ENCODE measurements at regions not wholly inside any gene's neighbourhood (a gene's known extent, or its start where the extent isn't known, plus 50 kb on each side); places are given as distances from the start of the nearest gene placed in this dataset.

DNA sequence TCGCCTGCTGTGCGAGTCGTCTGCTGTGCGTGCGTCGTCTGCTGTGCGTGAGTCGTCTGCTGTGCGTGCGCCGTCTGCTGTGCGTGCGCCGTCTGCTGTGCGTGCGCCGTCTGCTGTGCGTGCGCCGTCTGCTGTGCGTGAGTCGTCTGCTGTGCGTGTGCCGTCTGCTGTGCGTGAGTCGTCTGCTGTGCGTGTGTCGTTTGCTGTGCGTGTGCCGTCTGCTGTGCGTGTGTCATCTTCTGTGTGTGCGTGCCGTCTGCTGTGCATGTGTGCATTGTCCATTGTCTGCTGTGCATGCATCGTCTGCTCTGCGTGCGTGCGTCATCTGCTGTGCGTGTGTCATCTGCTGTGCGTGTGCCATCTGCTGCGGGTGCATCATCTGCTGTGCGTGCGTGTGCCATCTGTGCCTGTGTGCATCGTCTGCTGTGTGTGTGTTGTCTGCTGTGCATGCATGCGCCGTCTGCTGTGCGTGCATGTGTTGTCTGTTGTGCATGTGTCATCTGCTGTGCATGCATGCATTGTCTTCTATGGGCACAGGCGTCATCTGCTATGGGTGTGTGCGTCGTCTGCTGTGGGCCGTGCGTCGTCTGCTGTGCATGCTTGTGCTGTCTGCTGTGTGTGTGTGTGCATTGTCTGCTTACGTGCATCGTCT lies 68.6 kb upstream of the IRX4 start:
- Histone ChIP-seq H3K9me3 (ENCODE audit: control insufficient read depth, low read length) (no peaks in the 10 kb centered on the region), H3K36me3 (ENCODE audit: control insufficient read depth, insufficient read depth, low read length) (no peaks in the 10 kb centered on the region), H3K4me3 (ENCODE audit: extremely low read depth, insufficient read depth, low read length, poor library complexity, severe bottlenecking) (no peak overlapping the region), H3K4me1 (ENCODE audit: control insufficient read depth, insufficient read depth, low read length, poor library complexity, severe bottlenecking) (peaks cover 7% of the 10 kb centered on the region), H3K27ac (ENCODE audit: low read depth, low read length, severe bottlenecking) (no peak overlapping the region)
- 92 to 96% methylated on average over 27 to 39 of the region's 54 CpGs for WGBS, 2 experiments (ENCODE audit: insufficient coverage in 2 of 2)

DNA sequence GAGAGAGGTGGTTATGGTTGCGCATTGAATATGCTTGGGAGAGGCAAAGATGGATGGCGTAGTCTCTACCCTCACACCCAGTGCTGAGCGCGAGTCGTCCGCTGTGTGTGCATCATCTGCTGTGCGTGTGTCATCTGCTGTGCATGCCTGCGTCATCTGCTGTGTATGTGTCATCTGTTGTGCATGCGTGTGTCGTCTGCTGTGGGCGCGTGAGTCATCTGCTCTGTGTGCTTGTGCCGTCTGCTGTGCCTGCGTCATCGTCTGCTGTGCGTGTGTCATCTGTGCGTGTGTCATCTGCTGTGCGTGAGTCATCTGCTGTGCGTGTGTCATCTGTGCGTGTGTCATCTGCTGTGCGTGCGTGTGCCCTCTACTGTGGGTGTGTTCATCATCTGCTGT lies 68.0 kb upstream of the IRX4 start:
- Histone ChIP-seq H3K36me3 (ENCODE audit: control insufficient read depth, insufficient read depth, low read length) (no peaks in the 10 kb centered on the region), H3K4me3 (ENCODE audit: extremely low read depth, insufficient read depth, low read length, poor library complexity, severe bottlenecking) (no peak overlapping the region), H3K4me1 (ENCODE audit: control insufficient read depth, insufficient read depth, low read length, poor library complexity, severe bottlenecking) (peaks cover 7% of the 10 kb centered on the region), H3K27ac (ENCODE audit: low read depth, low read length, severe bottlenecking) (no peak overlapping the region), H3K9me3 (ENCODE audit: control insufficient read depth, low read length) (no peaks in the 10 kb centered on the region)
- 89 to 95% methylated on average over 16 to 21 of the region's 22 CpGs for WGBS, 2 experiments (ENCODE audit: insufficient coverage in 2 of 2)

GRCh38 chr5:1950096-1950707 lies 67.5 kb upstream of the IRX4 start:
- 89 to 94% methylated on average over 18 to 23 of the region's 32 CpGs for WGBS, 2 experiments (ENCODE audit: insufficient coverage in 2 of 2)
- no peaks in the 10 kb centered on the region for H3K9me3 ChIP-seq (ENCODE audit: control insufficient read depth, low read length)
- H3K4me1 ChIP-seq (ENCODE audit: control insufficient read depth, insufficient read depth, low read length, poor library complexity, severe bottlenecking) = peaks cover 7% of the 10 kb centered on the region
- H3K36me3 ChIP-seq (ENCODE audit: control insufficient read depth, insufficient read depth, low read length) = no peaks in the 10 kb centered on the region
- H3K27ac ChIP-seq (ENCODE audit: low read depth, low read length, severe bottlenecking) = no peak overlapping the region
- no peak overlapping the region for H3K4me3 ChIP-seq (ENCODE audit: extremely low read depth, insufficient read depth, low read length, poor library complexity, severe bottlenecking)

DNA sequence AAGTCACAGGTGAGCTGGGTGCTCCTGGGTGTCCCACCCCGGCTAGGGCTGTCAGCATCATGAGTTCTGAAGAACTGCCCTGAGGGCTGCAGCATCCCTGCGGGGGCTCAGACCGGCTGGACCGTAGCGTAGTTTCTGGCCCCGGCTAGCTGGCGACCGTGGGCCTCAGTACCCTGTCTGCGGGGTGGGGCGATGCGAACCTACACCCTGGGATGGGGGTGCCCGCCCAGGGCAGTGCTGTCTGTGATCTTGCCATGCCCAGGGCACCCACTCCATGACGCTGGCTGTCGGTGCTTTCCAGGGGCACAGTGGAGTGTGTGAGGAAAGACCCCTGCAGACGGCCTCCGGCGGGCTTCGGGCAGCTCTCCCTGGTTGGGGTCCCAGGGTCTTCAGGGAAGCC lies 66.5 kb upstream of the IRX4 start:
- H3K4me1 ChIP-seq (ENCODE audit: control insufficient read depth, insufficient read depth, low read length, poor library complexity, severe bottlenecking) = peaks cover 7% of the 10 kb centered on the region
- H3K9me3 ChIP-seq (ENCODE audit: control insufficient read depth, low read length) = no peaks in the 10 kb centered on the region
- H3K4me3 ChIP-seq (ENCODE audit: extremely low read depth, insufficient read depth, low read length, poor library complexity, severe bottlenecking) = no peak overlapping the region
- 91 to 92% methylated on average over 17 to 18 of the region's 18 CpGs for WGBS, 2 experiments (ENCODE audit: insufficient coverage in 2 of 2)
- H3K36me3 ChIP-seq (ENCODE audit: control insufficient read depth, insufficient read depth, low read length) = no peaks in the 10 kb centered on the region
- no peak overlapping the region for H3K27ac ChIP-seq (ENCODE audit: low read depth, low read length, severe bottlenecking)

GRCh38 chr5:1948663-1949191 lies 66.0 kb upstream of the IRX4 start:
- peaks cover 7% of the 10 kb centered on the region for H3K4me1 ChIP-seq (ENCODE audit: control insufficient read depth, insufficient read depth, low read length, poor library complexity, severe bottlenecking)
- no peak overlapping the region for H3K27ac ChIP-seq (ENCODE audit: low read depth, low read length, severe bottlenecking)
- H3K4me3 ChIP-seq (ENCODE audit: extremely low read depth, insufficient read depth, low read length, poor library complexity, severe bottlenecking) = no peak overlapping the region
- H3K9me3 ChIP-seq (ENCODE audit: control insufficient read depth, low read length) = no peaks in the 10 kb centered on the region
- H3K36me3 ChIP-seq (ENCODE audit: control insufficient read depth, insufficient read depth, low read length) = no peaks in the 10 kb centered on the region
- whole genome bisulfite sequencing, 2 experiments (ENCODE audit: insufficient coverage in 2 of 2) = 87 to 89% methylated on average over 25 to 26 of the region's 26 CpGs

- Histone ChIP-seq H3K9me3 (ENCODE audit: control insufficient read depth, low read length) (no peaks in the 10 kb centered on the region), H3K4me1 (ENCODE audit: control insufficient read depth, insufficient read depth, low read length, poor library complexity, severe bottlenecking) (peaks cover 7% of the 10 kb centered on the region), H3K4me3 (ENCODE audit: extremely low read depth, insufficient read depth, low read length, poor library complexity, severe bottlenecking) (no peak overlapping the region), H3K36me3 (ENCODE audit: control insufficient read depth, insufficient read depth, low read length) (no peaks in the 10 kb centered on the region), H3K27ac (ENCODE audit: low read depth, low read length, severe bottlenecking) (no peak overlapping the region)
- WGBS, 2 experiments (ENCODE audit: insufficient coverage in 2 of 2) = 74 to 86% methylated on average over 7 to 8 of the region's 10 CpGs
Measured at GRCh38 chr5:1948111-1948510, 65.4 kb upstream of the IRX4 start.

DNA sequence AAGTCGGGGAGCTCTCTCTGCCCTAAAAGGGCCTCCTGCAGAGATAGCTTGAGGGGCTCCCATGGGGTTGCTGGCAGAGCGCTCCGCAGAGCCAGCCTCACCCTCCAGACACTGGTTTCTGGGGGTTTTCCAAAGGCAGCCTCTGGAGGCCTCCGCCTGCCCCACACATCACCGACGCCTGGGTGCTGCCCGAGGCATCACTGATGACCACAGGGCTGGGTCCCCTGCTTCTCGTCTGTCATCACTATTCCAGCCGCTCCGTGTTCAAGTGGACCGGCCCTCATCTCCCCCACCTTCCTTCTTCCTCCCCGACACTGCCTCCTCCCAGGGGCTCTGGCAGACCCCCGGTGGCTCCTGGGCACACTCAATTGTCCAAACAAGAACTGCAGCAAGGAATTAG lies 64.1 kb upstream of the IRX4 start:
- H3K36me3 ChIP-seq (ENCODE audit: control insufficient read depth, insufficient read depth, low read length) = no peaks in the 10 kb centered on the region
- 76 to 77% methylated on average over 11 to 13 of the region's 13 CpGs for WGBS, 2 experiments (ENCODE audit: insufficient coverage in 2 of 2)
- H3K9me3 ChIP-seq (ENCODE audit: control insufficient read depth, low read length) = no peaks in the 10 kb centered on the region
- no peaks in the 10 kb centered on the region for H3K4me1 ChIP-seq (ENCODE audit: control insufficient read depth, insufficient read depth, low read length, poor library complexity, severe bottlenecking)
- H3K27ac ChIP-seq (ENCODE audit: low read depth, low read length, severe bottlenecking) = no peak overlapping the region
- H3K4me3 ChIP-seq (ENCODE audit: extremely low read depth, insufficient read depth, low read length, poor library complexity, severe bottlenecking) = no peak overlapping the region

DNA sequence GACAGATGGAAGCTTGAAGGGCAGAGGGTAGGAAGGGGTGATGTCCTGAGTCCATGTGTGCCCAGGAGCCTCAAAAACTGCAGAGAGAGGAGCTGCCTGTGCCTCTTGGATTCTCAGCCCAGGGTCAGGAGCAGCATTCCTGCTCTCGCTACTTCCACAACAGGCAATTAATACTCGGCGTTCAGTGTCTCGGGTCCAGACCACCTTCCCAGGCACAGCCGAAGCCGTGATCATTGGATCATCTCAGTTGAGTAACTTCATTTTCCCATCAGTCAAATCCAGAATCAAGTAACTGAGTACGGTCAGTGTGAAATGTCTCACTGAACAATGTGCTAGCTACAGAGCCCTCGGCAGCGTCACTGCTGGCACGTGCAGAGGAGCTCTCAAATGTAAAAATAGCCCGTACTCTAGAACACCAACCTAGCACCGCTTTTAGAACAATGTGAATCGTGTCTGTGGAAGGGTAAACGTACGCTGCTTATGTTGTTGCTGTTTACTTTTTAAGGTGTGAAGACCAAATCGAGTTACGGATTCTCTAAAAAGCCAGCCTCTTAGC lies 63.5 kb upstream of the IRX4 start:
- WGBS, 2 experiments (ENCODE audit: insufficient coverage in 2 of 2) = 91 to 96% methylated on average over 16 to 17 of the region's 17 CpGs
- no peaks in the 10 kb centered on the region for H3K9me3 ChIP-seq (ENCODE audit: control insufficient read depth, low read length)

GRCh38 chr5:1945606-1946005 lies 62.9 kb upstream of the IRX4 start:
- Histone ChIP-seq H3K36me3 (ENCODE audit: control insufficient read depth, insufficient read depth, low read length) (no peaks in the 10 kb centered on the region), H3K4me3 (ENCODE audit: extremely low read depth, insufficient read depth, low read length, poor library complexity, severe bottlenecking) (no peak overlapping the region), H3K9me3 (ENCODE audit: control insufficient read depth, low read length) (no peaks in the 10 kb centered on the region), H3K4me1 (ENCODE audit: control insufficient read depth, insufficient read depth, low read length, poor library complexity, severe bottlenecking) (no peaks in the 10 kb centered on the region), H3K27ac (ENCODE audit: low read depth, low read length, severe bottlenecking) (no peak overlapping the region)
- 82% methylated on average over 13 of the region's 13 CpGs for WGBS, 2 experiments (ENCODE audit: insufficient coverage in 2 of 2)

More for the DNA sequence above, 63.5 kb upstream of the IRX4 start:
- Histone ChIP-seq H3K36me3 (ENCODE audit: control insufficient read depth, insufficient read depth, low read length) (no peaks in the 10 kb centered on the region), H3K4me1 (ENCODE audit: control insufficient read depth, insufficient read depth, low read length, poor library complexity, severe bottlenecking) (no peaks in the 10 kb centered on the region), H3K27ac (ENCODE audit: low read depth, low read length, severe bottlenecking) (no peak overlapping the region), H3K4me3 (ENCODE audit: extremely low read depth, insufficient read depth, low read length, poor library complexity, severe bottlenecking) (no peak overlapping the region)

DNA sequence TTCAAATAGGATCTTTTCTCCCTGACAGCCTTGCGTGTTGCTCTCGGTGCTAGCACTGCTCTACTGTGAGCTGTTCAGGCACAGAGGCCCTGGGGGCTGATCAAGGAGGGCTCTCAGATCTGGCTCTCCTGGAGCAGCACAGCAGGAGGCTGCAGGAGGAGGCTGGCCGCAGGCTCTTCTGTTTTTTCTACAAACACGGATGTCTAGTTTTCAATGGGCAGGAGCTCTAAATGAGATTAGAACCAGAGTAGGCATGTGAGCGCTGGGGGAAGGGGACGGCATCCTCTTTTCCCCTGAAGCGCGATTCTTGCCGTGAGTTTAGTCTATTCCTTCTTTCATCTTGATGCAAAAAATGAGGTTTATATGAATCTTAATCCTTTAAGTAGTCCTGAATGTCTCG lies 61.7 kb upstream of the IRX4 start:
- no peaks in the 10 kb centered on the region for H3K9me3 ChIP-seq (ENCODE audit: control insufficient read depth, low read length)
- H3K4me1 ChIP-seq (ENCODE audit: control insufficient read depth, insufficient read depth, low read length, poor library complexity, severe bottlenecking) = no peaks in the 10 kb centered on the region
- no peak overlapping the region for H3K4me3 ChIP-seq (ENCODE audit: extremely low read depth, insufficient read depth, low read length, poor library complexity, severe bottlenecking)
- WGBS, 2 experiments (ENCODE audit: insufficient coverage in 2 of 2) = 31 to 36% methylated on average over 4 to 5 of the region's 10 CpGs
- no peaks in the 10 kb centered on the region for H3K36me3 ChIP-seq (ENCODE audit: control insufficient read depth, insufficient read depth, low read length)
- H3K27ac ChIP-seq (ENCODE audit: low read depth, low read length, severe bottlenecking) = no peak overlapping the region

GRCh38 chr5:1943481-1943880 lies 60.8 kb upstream of the IRX4 start:
- 88 to 91% methylated on average over 10 to 11 of the region's 11 CpGs for WGBS, 2 experiments (ENCODE audit: insufficient coverage in 2 of 2)
- H3K4me3 ChIP-seq (ENCODE audit: extremely low read depth, insufficient read depth, low read length, poor library complexity, severe bottlenecking) = no peak overlapping the region
- H3K9me3 ChIP-seq (ENCODE audit: control insufficient read depth, low read length) = no peaks in the 10 kb centered on the region
- H3K4me1 ChIP-seq (ENCODE audit: control insufficient read depth, insufficient read depth, low read length, poor library complexity, severe bottlenecking) = no peaks in the 10 kb centered on the region
- H3K36me3 ChIP-seq (ENCODE audit: control insufficient read depth, insufficient read depth, low read length) = no peaks in the 10 kb centered on the region
- H3K27ac ChIP-seq (ENCODE audit: low read depth, low read length, severe bottlenecking) = no peak overlapping the region
